Stimulated activated CD4-positive, alpha-beta T cell treated with anti-CD3 and anti-CD28 coated beads, Interleukin-1b, Interleukin-23, amount 100 ng/mL, for 48 hours (primary cell): ENCODE measurements at regions not wholly inside any gene's neighbourhood (a gene's known extent, or its start where the extent isn't known, plus 50 kb on each side); places are given as distances from the start of the nearest gene placed in this dataset.
A peak's percentile ranks its signal among the peaks of the same experiment; 100 is the strongest.

Source experiments
- DNase-seq: peaks from one replicate; pipeline ENCODE4 v3.0.0-alpha.2; 2020

GRCh38 chr1:212528501-212528900 lies 80.1 kb upstream of the ATF3 start:
- DNase-seq = no peak

DNA sequence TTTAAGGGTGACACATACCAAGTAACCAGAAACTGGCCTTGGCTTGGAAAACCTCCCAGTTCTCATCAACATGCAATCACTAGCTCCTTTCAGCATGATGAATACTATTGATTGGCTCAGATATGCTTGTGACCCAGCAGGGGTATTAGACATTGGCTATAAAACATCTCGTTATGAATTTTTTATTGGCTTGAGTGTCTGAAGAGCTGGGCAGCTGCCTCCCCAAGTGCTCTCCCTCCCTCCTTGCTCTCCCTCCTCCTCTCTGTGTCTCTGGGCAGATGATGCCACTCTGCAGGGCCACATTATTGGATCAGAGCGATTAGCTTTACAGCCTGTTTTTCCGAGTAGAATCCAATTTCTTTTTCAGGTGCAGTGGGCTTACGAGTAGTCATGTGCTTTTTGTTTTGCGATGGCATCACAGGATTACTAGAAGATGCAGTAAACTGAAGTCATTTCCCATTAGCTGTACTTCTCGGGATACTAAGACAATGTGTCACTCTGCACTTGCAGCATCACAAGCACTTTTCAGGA lies 79.3 kb upstream of the ATF3 start:
- DNase-seq = no peak

- DNase-seq = no peak
Measured at GRCh38 chr1:212531267-212531666, 77.3 kb upstream of the ATF3 start.

- no peak for DNase-seq
Measured at GRCh38 chr1:212531796-212532195, 76.8 kb upstream of the ATF3 start.

- no peak for DNase-seq
Measured at GRCh38 chr1:212532469-212533147, 76.0 kb upstream of the ATF3 start.

DNA sequence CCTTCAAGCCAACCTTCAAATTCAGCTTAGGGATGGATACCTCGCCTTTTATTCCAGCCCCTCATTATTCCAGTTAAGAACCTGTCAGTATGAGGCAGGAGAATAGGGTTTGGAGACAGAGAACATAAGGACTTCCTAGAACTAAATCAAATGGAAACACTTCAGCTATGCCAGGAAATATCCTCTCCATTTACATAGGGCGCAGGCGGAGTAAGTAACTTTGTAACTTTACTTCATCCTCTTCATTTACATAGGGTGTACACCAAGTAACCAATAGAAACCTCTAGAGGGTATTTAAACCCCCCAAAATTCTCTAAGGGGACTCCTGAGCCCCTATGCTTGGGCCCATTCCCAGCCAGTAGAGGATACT lies 75.4 kb upstream of the ATF3 start:
- no peak for DNase-seq

DNA sequence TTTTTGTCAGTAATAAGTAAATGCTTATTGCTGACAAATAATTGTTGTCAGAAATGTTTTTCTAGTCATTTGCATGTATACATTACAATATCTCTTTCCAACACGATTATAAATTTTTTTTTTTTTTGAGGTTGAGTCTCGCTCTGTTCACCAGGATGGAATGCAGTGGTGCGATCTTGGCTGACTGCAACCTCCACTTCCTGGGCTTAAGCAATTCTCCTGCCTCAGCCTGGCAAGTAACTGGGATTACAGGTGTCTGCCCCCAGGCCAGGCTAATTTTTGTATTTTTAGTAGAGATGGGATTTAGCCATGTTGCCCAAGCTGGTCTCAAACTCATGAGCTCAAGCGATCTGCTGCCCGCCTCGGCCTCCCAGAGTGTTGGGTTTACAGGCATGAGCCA lies 72.0 kb upstream of the ATF3 start:
- DNase-seq = no peak

DNA sequence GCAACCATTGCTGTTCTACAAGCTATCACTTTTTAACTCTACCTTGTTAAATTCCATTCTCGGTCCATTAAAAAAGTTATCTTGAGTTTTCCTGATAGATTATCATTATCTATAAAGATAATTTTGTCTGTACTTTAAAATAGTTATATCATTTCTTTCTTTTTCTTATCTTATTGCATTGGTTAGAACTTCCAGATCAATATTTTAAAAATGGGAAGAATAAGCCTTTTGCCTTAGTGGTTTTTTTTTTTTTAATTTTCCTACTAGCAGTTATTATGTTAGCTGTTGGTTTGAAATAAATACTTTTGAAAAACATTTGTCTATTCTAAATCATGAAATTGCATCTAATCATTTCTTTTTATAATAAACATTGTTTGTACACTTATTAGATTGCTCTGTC lies 71.0 kb upstream of the ATF3 start:
- DNase-seq = no peak

GRCh38 chr1:212539737-212540430 lies 68.7 kb upstream of the ATF3 start:
- no peak for DNase-seq

GRCh38 chr1:212542761-212543187 lies 65.8 kb upstream of the ATF3 start:
- no peak for DNase-seq

- no peak for DNase-seq
Measured at GRCh38 chr1:212544110-212544509, 64.5 kb upstream of the ATF3 start.

- no peak for DNase-seq
Measured at GRCh38 chr1:212545941-212546635, 62.5 kb upstream of the ATF3 start.

- DNase-seq = no peak
Measured at GRCh38 chr1:212549503-212550017, 59.0 kb upstream of the ATF3 start.

DNA sequence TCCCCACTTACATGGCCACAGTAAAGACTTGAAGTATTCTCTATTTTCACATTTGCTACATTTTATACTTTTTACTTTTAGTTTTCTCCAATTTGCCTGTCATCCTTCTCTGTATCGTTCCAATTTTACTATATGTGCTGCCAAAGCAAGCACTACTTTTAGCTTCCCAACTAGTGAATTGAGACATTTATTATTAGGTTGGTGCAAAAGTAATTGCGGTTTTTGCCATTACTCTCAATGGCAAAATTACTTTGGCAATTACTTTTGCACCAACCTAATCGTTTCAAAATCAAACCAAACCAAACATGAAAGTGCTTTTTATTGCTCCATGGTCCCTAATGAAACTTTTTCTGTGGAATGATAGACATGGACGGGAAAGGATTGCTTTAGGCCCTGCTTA lies 56.6 kb upstream of the ATF3 start:
- no peak for DNase-seq

DNA sequence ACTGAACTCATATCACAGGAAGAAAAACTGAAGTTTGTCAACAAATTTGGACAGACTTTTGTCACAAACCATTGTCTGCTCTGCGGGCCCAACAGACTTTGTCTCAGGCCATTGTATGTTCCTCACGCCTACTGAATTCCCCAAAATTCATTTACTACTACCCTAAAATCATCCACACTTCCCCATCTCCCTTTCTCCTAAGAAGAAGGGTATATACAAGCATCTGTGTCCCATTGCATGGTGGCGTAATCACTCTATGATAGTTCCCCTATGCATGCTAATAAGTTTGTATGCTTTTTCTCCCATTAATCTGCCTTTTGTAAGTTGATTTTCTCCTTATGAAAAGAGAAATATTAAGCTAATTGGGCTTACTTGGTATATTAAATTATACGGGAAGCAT lies 54.9 kb upstream of the ATF3 start:
- DNase-seq = no peak

DNA sequence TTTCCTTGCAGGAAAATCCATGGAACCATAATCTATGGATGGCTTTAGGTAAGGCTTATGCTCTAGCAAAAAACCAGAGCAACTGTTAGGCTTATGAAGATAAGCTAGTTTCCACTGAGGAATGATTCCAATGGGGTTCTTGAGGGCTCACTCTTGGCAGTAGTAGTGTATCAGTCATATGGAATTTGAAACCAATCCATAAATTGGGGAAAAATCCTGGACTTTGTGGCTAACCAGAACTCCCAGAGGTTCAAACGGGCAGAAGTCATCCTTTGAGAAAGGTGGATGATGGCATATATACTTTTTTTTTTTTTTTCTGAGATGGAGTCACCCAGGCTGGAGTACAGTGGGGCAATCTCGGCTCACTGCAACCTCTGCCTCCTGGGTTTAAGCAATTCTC lies 54.2 kb upstream of the ATF3 start:
- DNase-seq = no peak

GRCh38 chr1:212555426-212555825 lies 53.1 kb upstream of the ATF3 start:
- no peak for DNase-seq

GRCh38 chr1:212556822-212557549 lies 51.6 kb upstream of the ATF3 start:
- no peak for DNase-seq

DNA sequence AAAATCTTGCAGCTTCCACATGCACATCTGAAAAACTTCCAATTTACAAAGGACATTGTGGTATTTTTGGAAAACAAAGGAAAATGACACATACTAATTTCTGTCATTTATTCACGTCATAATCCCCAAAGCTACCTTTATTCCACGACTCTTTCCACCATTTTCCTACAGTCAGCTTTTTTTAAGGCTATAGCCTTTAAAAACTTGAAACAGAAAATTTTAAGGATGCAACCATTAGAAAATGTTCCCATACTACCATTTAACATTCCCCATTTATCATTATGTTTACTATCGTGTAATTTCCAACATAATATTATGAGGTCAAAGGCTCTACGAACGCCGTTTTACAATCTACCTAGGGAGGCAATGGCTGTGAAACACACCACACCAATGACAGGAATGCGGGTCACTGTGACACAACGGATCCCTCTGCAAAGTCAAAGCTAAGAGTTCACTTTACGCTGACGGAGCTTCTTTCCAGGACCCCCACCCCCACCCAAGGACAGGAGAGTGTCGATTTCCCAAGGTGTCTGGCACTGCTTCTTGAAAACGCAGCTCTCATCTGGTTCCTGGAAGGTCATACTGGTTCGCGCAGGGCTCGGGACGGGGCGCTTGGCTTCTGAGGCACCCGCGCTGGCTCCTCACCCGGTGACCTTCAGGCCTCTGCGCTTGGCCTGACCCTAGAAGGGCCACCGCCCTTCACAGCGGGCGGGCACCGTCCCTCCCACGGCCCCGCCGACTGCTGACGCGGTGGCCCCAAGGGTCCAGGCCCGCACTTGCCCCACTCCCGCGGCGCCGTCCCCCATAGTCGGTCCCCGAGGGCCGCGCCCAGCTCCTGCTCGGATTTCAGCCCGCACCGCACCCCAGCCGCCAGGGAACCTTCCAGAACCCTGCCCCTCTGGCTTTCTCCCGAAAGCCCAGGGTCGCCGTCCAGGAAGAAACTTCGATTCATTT lies 50.5 kb upstream of the ATF3 start:
- DNase-seq = no peak

- DNase-seq = peak; percentile 91
Measured at GRCh38 chr1:212558693-212559480, 49.7 kb upstream of the ATF3 start.
